Neuronal stem cell (in vitro differentiated cells): ENCODE measurements at regions not wholly inside any gene's neighbourhood (a gene's known extent, or its start where the extent isn't known, plus 50 kb on each side); places are given as distances from the start of the nearest gene placed in this dataset.

ENCODE experiments used
- DNase-seq: peaks from one replicate; pipeline ENCODE4 v3.0.0-alpha.2; 2013; ENCODE audit warnings: low spot score
- H2AFZ ChIP-seq: one replicate; pipeline ENCODE4 v1.6.1; 2013; ENCODE audit warnings: mild to moderate bottlenecking, low read length, inconsistent platforms
- H2AK5ac ChIP-seq: 2 replicates; pipeline ENCODE4 v1.6.1; 2013; ENCODE audit warnings: low read depth, mild to moderate bottlenecking, inconsistent platforms, low read length, moderate library complexity, mixed read lengths
- H2BK120ac ChIP-seq: 2 replicates; pipeline ENCODE4 v1.6.1; 2013; ENCODE audit warnings: low read depth, mild to moderate bottlenecking, inconsistent platforms, low read length, moderate library complexity, mixed read lengths
- H2BK12ac ChIP-seq: one replicate; pipeline ENCODE4 v1.6.1; 2013; ENCODE audit warnings: low read length, inconsistent platforms
- H2BK15ac ChIP-seq: 2 replicates; pipeline ENCODE4 v1.6.1; 2013; ENCODE audit warnings: mild to moderate bottlenecking, low read length, inconsistent platforms, mixed read lengths
- H2BK5ac ChIP-seq: one replicate; pipeline ENCODE4 v1.6.1; 2013; ENCODE audit warnings: inconsistent platforms, mild to moderate bottlenecking, low read length, moderate library complexity
- H3K14ac ChIP-seq: one replicate; pipeline ENCODE4 v1.6.1; 2013; ENCODE audit warnings: low read length, inconsistent platforms
- H3K18ac ChIP-seq: 2 replicates; pipeline ENCODE4 v1.6.1; 2013; ENCODE audit warnings: low read length, inconsistent platforms
- H3K23ac ChIP-seq: 2 replicates; pipeline ENCODE4 v1.6.1; 2013; ENCODE audit warnings: low read depth, mild to moderate bottlenecking, mixed read lengths, low read length, inconsistent platforms; ENCODE audit not compliant: poor library complexity
- H3K27ac ChIP-seq: replicated peaks from 3 replicates; pipeline ENCODE4 v1.5.1; 2013; ENCODE audit warnings: low read length, inconsistent platforms
- H3K27me3 ChIP-seq, 3 experiments: 2 replicates each; pipeline ENCODE4 v1.6.1; 2013; ENCODE audit warnings: low read length in 3 of 3, mild to moderate bottlenecking in 2 of 3, inconsistent platforms in 1 of 3, low read depth in 1 of 3, mixed read lengths in 1 of 3, moderate library complexity in 1 of 3; ENCODE audit not compliant: control insufficient read depth in 3 of 3, insufficient read depth in 3 of 3
- H3K36me3 ChIP-seq, 2 donors: replicated peaks in 1 of 2; 2 replicates each; pipeline ENCODE4 v1.6.1; 2013; ENCODE audit warnings: low read length in 2 of 2; ENCODE audit not compliant: control insufficient read depth in 2 of 2, insufficient read depth in 2 of 2
- H3K4ac ChIP-seq: 2 replicates; pipeline ENCODE4 v1.6.1; 2013; ENCODE audit warnings: inconsistent platforms, mild to moderate bottlenecking, low read length, moderate library complexity
- H3K4me1 ChIP-seq, 2 donors: 1 replicate in 1 of 2; 2 replicates in 1 of 2; pipeline ENCODE4 v1.6.1; 2013; ENCODE audit warnings: low read length in 2 of 2, low read depth in 1 of 2; ENCODE audit not compliant: control insufficient read depth in 2 of 2, insufficient read depth in 1 of 2
- H3K4me2 ChIP-seq: one replicate; pipeline ENCODE4 v1.6.1; 2013; ENCODE audit warnings: mild to moderate bottlenecking, low read length, inconsistent platforms; ENCODE audit not compliant: insufficient read depth, poor library complexity, severe bottlenecking
- H3K4me3 ChIP-seq, 2 donors: 2 replicates each; pipeline ENCODE4 v1.5.1; 2013; ENCODE audit warnings: low read length in 2 of 2, mild to moderate bottlenecking in 2 of 2, inconsistent platforms in 1 of 2, moderate library complexity in 1 of 2
- H3K79me1 ChIP-seq: one replicate; pipeline ENCODE4 v1.6.1; 2013; ENCODE audit warnings: low read depth, mild to moderate bottlenecking, inconsistent platforms, low read length, moderate library complexity
- H3K9ac ChIP-seq: one replicate; pipeline ENCODE4 v1.6.1; 2013; ENCODE audit warnings: mild to moderate bottlenecking, low read depth, low read length, inconsistent platforms; ENCODE audit not compliant: poor library complexity
- H3K9me3 ChIP-seq, 2 donors: replicated peaks in 1 of 2; 2 replicates each; pipeline versions ENCODE3 to v1.6.1; 2013; ENCODE audit warnings: low read length in 2 of 2, mild to moderate bottlenecking in 2 of 2, inconsistent platforms in 1 of 2, low read depth in 1 of 2, mixed read lengths in 1 of 2, moderate library complexity in 1 of 2; ENCODE audit not compliant: control insufficient read depth in 2 of 2, insufficient read depth in 1 of 2
- H4K8ac ChIP-seq: one replicate; pipeline ENCODE4 v1.6.1; 2013; ENCODE audit warnings: low read depth, mild to moderate bottlenecking, inconsistent platforms, low read length, moderate library complexity
- H4K91ac ChIP-seq: one replicate; pipeline ENCODE4 v1.6.1; 2013; ENCODE audit warnings: low read length, low read depth, mild to moderate bottlenecking, inconsistent platforms; ENCODE audit not compliant: poor library complexity
- WGBS, 2 donors: extraction: QIAGEN DNeasy Blood & Tissue Kit; methylation state at CpG; one replicate each; pipeline ENCODE4 v1.1.7; 2013; ENCODE audit warnings: missing lambda C conversion rate in 2 of 2, mixed read lengths in 1 of 2; ENCODE audit not compliant: insufficient read length in 2 of 2, insufficient replicate concordance in 1 of 2; ENCODE audit errors: extremely low coverage in 2 of 2; 5-methylcytosine and 5-hydroxymethylcytosine counted together

DNA sequence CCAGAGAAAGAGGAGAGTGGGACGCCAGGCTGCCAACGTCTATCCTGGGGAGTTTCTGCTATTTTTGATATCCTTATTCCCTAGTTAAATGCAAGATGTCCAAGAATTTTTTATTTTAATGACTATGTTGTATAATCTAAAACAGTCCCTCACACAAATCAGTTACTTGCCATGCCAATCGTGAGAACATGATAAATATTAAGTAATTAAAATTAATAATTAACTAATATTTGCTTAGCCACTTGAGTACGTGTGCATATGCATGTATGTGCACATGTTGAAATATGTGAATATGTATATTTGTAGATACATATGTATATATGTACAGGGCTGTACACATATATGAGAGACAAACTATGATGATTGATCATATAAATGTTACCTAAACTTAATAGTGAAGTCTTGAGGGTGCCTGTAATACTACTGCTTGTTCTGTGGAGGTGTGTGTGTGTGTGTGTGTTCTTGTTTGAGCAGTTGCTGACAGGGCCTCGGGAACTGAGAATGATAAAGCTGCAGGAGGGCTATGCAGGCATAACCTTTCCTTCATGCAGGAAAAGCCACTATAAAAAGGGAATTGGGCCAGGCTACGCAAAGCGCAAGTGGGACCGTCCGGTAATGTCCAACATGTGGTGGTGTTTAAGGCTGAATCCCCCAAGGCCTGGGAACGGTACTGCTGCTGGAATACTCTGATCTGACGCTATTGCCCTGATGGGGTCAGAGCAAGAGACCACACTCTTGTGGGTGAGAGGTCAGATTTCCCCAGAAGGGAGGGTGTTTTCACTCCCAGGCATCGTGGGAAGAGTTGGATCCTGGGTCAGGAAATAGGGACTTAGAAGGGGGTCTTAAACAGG, 148.3 kb upstream of the TBX18 start:
- no peak for DNase-seq

DNA sequence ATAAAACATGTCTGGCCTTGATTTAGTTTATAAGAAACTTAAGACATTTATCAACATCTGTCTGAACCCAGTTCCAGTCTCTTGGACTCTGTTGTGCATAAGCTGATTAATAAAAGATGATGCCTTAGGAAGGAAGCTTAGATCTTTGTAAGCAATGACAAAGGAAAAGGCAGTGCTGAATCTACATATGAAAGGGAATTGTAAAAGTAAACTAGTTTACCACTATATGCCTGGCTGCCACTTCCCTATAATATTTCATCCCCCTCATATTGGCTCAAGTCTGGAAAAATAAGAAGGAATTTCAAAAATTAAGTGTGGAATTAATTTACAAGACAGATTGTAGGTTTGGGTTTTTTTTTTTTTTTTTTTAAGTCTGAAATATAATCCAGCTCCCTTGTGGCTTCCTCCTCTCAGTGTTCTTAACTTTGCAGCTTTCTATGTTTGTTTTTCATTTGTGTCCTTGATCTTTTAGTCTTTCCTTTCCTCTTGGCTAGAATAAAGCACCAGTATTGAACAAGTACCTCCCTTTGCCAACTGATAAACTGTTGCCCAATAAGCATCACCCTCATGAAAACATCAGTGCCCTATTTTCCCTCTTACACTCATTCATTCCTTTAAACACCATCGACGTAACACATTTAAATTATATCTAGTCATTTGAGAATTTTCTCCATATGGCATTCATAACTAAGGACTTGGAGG, 146.7 kb upstream of the TBX18 start:
- Histone ChIP-seq H2BK5ac (no peak overlapping the region), H2BK120ac (no peak overlapping the region), H2BK12ac (no peak overlapping the region), H3K14ac (no peak overlapping the region), H4K91ac (no peak overlapping the region), H3K79me1 (no peaks in the 10 kb centered on the region), H3K9ac (no peak overlapping the region), H3K27ac (no peak overlapping the region), H3K36me3 (no peaks in the 10 kb centered on the region), H3K9me3 (no peaks in the 10 kb centered on the region), H3K23ac (no peak overlapping the region), H3K18ac (no peak overlapping the region), H4K8ac (no peak overlapping the region), H3K4me2 (no peak overlapping the region), H2BK15ac (no peak overlapping the region), H3K27me3 (no peaks in the 10 kb centered on the region), H3K4ac (no peak overlapping the region), H2AK5ac (no peak overlapping the region), H2AFZ (no peak overlapping the region), H3K4me1 (peaks cover 0 to 2% of the 10 kb centered on the region in 2 donors), H3K4me3 (no peak overlapping the region)
- 100% methylated on average over 2 of the region's 2 CpGs for WGBS, 2 donors
- DNase-seq, result no peak

More for the DNA sequence above, 148.3 kb upstream of the TBX18 start:
- Histone ChIP-seq H4K8ac (no peak overlapping the region), H3K18ac (peak overlapping the region; percentile 7), H3K9ac (no peak overlapping the region), H3K9me3 (no peaks in the 10 kb centered on the region), H2BK120ac (no peak overlapping the region), H2BK5ac (no peak overlapping the region), H3K36me3 (no peaks in the 10 kb centered on the region), H3K14ac (no peak overlapping the region), H3K27me3 (no peaks in the 10 kb centered on the region), H4K91ac (no peak overlapping the region), H3K27ac (no peak overlapping the region), H2BK12ac (no peak overlapping the region), H2BK15ac (no peak overlapping the region), H3K23ac (no peak overlapping the region), H3K79me1 (no peaks in the 10 kb centered on the region), H3K4me2 (no peak overlapping the region), H3K4ac (no peak overlapping the region), H3K4me1 (peaks cover 0 to 2% of the 10 kb centered on the region in 2 donors), H3K4me3 (no peak overlapping the region), H2AFZ (no peak overlapping the region), H2AK5ac (no peak overlapping the region)
- WGBS, 2 donors, result no CpG with 5 or more reads among the region's 12 CpGs

DNA sequence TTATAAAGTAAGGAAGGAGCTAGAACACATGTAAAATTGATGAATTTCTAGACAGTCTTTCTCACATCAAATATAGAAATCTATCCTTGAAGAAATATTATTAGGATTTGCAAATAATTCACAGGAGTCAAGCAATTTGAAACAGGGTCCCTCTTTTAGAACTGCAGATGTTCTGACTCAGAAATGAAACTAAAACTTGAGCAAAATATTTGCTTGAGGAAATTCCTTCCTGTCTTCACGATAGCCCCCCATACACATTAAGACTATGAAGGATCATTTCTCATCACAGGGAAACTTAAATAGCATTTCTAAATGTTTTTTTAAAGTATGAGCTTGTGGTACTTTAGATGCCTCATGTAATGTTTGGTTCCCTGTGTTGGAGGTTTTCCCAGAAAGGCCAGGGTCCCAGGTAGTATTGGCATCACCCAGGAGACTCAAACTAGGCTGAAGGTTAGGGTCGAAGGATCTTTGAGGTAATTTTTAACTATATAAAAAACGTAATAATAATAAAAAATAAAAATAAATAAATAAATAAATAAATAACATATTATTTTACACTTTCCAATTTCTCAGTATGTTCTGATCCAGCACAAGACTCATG, 144.0 kb upstream of the TBX18 start:
- Histone ChIP-seq H2BK120ac (no peak overlapping the region), H2BK12ac (no peak overlapping the region), H3K14ac (no peak overlapping the region), H3K27me3 (no peaks in the 10 kb centered on the region), H2AK5ac (no peak overlapping the region), H2BK5ac (no peak overlapping the region), H3K9me3 (no peaks in the 10 kb centered on the region), H3K9ac (no peak overlapping the region), H3K79me1 (no peaks in the 10 kb centered on the region), H3K18ac (no peak overlapping the region), H3K23ac (no peak overlapping the region), H3K27ac (no peak overlapping the region), H3K4me2 (no peak overlapping the region), H4K8ac (no peak overlapping the region), H2AFZ (no peak overlapping the region), H3K4me1 (peaks cover 0 to 2% of the 10 kb centered on the region in 2 donors), H3K36me3 (no peaks in the 10 kb centered on the region), H3K4me3 (no peak overlapping the region), H2BK15ac (no peak overlapping the region), H3K4ac (no peak overlapping the region), H4K91ac (no peak overlapping the region)
- DNase-seq, result no peak
- no CpG with 5 or more reads among the region's 3 CpGs for WGBS, 2 donors

GRCh38 chr6:84906514-84906913, 142.1 kb upstream of the TBX18 start:
- no peak overlapping the region for H3K27ac ChIP-seq
- H2BK12ac ChIP-seq, result no peak overlapping the region
- no peak overlapping the region for H3K14ac ChIP-seq
- H3K36me3 ChIP-seq, result no peaks in the 10 kb centered on the region
- H3K23ac ChIP-seq, result no peak overlapping the region
- no peak overlapping the region for H4K91ac ChIP-seq
- no peak overlapping the region for H2BK15ac ChIP-seq
- H3K9ac ChIP-seq, result no peak overlapping the region
- no peaks in the 10 kb centered on the region for H3K27me3 ChIP-seq
- H3K4ac ChIP-seq, result no peak overlapping the region
- H4K8ac ChIP-seq, result no peak overlapping the region
- H3K18ac ChIP-seq, result no peak overlapping the region
- no CpG with 5 or more reads among the region's 3 CpGs for WGBS, 2 donors
- DNase-seq, result no peak
- no peak overlapping the region for H3K4me2 ChIP-seq
- H3K9me3 ChIP-seq, result no peaks in the 10 kb centered on the region
- no peak overlapping the region for H2BK5ac ChIP-seq
- no peak overlapping the region for H3K4me3 ChIP-seq
- H3K4me1 ChIP-seq, result no peaks in the 10 kb centered on the region
- H2BK120ac ChIP-seq, result no peak overlapping the region
- H3K79me1 ChIP-seq, result no peaks in the 10 kb centered on the region
- no peak overlapping the region for H2AFZ ChIP-seq
- H2AK5ac ChIP-seq, result no peak overlapping the region
